ENCODE measurements at regions not wholly inside any gene's neighbourhood (a gene's known extent, or its start where the extent isn't known, plus 50 kb on each side); places are given as distances from the start of the nearest gene placed in this dataset.

DNA sequence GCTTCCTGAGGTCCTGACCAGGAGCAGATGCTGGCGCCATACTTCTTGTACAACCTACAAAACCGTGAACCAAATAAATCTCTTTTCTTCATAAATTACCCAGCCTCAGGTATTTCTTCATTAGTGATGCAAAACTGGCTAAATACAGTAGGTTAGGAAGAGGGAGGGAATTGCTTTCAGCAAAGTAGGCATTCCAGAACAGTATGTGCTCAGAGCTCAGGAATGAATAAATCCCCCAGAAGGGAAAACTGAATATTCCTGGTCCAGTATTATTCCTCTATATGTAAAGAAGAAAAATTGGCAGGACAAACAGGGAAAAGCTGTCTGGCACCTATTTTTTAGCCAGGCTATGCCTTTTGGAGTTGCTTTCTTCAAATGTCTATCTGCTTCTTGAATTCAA is 577.1 kb downstream of the PSAT1 start:
- Mint-ChIP-seq H3K4me3 (no peak overlapping the region), H3K36me3 (ENCODE audit: low read depth) (no peaks in the 10 kb centered on the region), H3K4me1 (ENCODE audit: low read depth) (no peaks in the 10 kb centered on the region), H3K27ac (no peak overlapping the region), H3K27me3 (no peaks in the 10 kb centered on the region), H3K9me3 (no peaks in the 10 kb centered on the region)

DNA sequence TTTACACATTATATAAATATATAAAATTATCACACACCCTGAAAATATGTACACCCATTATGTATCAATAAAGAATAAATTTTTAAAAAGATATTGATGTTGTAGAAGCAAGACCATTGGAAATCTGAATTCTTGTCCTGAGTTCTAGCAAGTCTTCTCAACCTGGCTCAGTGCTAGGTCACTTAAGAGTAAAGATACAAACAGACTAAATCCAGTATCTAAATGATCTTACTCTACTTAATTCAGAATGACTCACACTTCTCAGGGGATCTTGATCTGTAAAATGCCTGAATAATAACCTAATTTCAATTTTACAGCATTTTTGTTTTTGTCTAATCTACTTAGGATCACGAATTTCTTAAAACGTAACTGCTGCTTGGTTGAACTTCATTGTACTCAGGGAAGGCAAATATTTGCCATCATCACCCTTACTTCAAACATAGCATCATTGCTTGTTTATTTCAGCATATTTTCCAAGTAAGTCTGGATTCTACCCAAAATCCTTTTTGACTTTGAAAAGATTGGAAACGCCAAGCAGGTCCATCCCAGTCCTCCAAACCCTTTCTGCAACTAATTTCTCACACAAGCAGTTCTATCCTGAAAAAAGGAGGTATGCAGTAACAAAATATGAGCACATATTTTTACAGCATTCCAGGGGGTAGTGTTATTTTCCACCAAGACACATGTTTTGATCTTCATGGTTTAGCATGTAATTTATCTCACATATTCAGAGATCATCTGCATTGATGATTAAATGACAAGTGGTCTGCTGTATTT is 582.6 kb downstream of the PSAT1 start:
- no peak overlapping the region for H3K27ac Mint-ChIP-seq
- no peaks in the 10 kb centered on the region for H3K27me3 Mint-ChIP-seq
- H3K4me1 Mint-ChIP-seq (ENCODE audit: low read depth): no peaks in the 10 kb centered on the region
- H3K4me3 Mint-ChIP-seq: no peak overlapping the region
- no peaks in the 10 kb centered on the region for H3K36me3 Mint-ChIP-seq (ENCODE audit: low read depth)
- H3K9me3 Mint-ChIP-seq: no peaks in the 10 kb centered on the region

DNA sequence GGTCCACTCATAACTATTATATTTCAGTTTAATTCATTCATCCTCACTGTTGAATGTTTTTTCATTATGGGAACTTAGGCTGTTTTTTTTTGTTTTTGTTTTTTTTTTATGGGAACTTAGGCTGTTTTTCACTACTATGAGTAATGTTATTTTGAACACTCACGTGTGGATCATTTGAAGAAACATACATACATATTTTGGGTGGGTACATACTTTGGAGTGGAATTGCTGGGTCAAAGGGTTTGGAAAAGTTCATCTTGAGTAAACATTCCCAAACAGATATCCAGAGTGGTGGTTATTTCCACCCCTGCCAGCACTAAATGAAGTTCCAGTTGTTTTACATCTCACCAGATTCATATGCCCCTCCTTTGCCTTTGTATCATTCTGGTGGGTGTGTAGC is 584.4 kb downstream of the PSAT1 start:
- Mint-ChIP-seq H3K27ac (no peak overlapping the region), H3K27me3 (no peaks in the 10 kb centered on the region), H3K4me1 (ENCODE audit: low read depth) (no peaks in the 10 kb centered on the region), H3K36me3 (ENCODE audit: low read depth) (no peaks in the 10 kb centered on the region), H3K9me3 (no peaks in the 10 kb centered on the region), H3K4me3 (no peak overlapping the region)

DNA sequence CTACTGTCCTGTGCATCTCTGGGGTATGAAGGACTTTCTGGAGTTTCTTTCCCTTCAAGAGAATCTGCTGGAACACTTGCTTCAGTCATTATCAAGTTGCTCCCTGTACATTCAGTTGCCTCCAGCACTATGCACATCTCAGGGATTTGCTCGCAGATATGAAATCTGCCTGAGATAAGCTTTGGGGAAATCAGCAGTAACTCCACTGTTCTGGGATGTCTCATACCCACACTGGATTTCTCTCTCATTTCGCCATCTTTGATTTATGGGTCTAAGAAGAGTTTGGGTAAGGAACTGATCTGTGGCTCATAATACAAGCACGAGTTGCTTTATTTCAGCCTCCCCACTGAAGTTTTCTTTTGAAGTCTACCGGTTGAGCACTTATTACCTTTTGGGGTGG is 585.6 kb downstream of the PSAT1 start:
- no peaks in the 10 kb centered on the region for H3K9me3 Mint-ChIP-seq
- no peaks in the 10 kb centered on the region for H3K4me1 Mint-ChIP-seq (ENCODE audit: low read depth)
- no peak overlapping the region for H3K4me3 Mint-ChIP-seq
- no peaks in the 10 kb centered on the region for H3K36me3 Mint-ChIP-seq (ENCODE audit: low read depth)
- H3K27ac Mint-ChIP-seq: no peak overlapping the region
- H3K27me3 Mint-ChIP-seq: no peaks in the 10 kb centered on the region

DNA sequence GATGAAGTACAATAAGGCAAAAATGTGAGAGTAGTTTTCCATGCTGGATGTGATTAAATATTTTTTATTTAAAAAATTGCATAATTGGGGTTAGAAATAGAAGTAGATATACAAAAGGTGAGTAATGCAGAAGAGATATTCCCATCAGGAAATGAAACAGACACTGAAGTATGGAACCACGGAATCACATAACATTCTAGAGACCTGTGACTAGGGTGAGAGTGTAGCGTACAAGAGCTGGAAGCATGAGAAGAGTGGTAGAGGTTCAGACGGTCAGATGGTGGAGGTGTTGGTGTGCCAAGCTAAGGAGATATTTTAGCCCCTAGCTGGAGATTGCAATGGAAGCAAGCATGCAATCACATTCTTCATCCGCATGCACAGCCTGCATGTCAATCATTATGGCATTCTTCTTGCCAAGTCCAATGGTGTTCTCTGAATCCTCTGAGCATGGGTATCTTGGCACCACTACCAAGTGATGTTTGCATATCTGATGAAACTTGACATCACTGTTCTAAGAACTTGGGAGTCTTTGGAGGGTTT is 587.8 kb downstream of the PSAT1 start:
- Mint-ChIP-seq H3K4me3 (no peak overlapping the region), H3K27me3 (no peaks in the 10 kb centered on the region), H3K9me3 (no peaks in the 10 kb centered on the region), H3K4me1 (ENCODE audit: low read depth) (no peaks in the 10 kb centered on the region), H3K36me3 (ENCODE audit: low read depth) (no peaks in the 10 kb centered on the region), H3K27ac (no peak overlapping the region)

DNA sequence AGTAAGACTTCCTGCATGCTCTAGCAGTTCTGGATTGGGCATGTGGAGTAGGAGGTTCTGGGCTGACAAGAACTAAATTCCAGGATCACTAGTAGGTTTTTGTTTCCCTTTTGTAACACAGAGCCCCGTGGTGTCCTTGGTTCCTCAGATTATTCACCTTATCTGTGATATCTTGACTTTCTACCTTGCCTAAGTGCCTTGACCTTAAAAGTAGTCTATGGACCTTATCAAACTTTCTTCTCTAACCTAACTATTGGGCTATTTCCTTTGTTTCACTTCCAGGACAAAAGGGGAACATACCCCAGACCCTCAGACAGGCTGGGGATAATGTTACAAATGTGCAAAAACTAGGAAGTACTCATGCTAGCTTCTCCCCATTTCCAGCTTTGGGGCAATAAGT is 595.3 kb downstream of the PSAT1 start:
- Mint-ChIP-seq H3K4me3 (no peak overlapping the region), H3K27me3 (no peaks in the 10 kb centered on the region), H3K9me3 (peaks cover 4% of the 10 kb centered on the region), H3K36me3 (ENCODE audit: low read depth) (no peaks in the 10 kb centered on the region), H3K4me1 (ENCODE audit: low read depth) (no peaks in the 10 kb centered on the region), H3K27ac (no peak overlapping the region)

DNA sequence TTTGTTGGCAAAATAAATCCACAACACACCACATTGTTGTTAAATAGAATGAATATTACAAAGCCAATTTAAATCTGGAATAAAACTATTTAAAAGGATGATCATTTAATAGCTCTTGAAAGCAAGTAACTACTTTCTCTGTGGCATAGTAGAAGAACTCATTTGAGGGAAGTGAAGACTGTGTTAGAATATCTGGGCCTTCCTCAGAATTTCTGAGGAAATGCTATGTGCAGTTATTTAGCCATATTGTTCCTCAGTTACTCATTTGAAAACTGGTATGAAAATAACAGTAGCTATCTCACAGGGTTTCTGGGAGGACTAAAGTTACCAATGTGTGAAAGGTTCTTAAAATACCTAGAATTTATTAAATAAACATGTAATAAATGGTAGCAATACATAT is 595.8 kb downstream of the PSAT1 start:
- Mint-ChIP-seq H3K36me3 (ENCODE audit: low read depth) (no peaks in the 10 kb centered on the region), H3K4me1 (ENCODE audit: low read depth) (no peaks in the 10 kb centered on the region)

DNA sequence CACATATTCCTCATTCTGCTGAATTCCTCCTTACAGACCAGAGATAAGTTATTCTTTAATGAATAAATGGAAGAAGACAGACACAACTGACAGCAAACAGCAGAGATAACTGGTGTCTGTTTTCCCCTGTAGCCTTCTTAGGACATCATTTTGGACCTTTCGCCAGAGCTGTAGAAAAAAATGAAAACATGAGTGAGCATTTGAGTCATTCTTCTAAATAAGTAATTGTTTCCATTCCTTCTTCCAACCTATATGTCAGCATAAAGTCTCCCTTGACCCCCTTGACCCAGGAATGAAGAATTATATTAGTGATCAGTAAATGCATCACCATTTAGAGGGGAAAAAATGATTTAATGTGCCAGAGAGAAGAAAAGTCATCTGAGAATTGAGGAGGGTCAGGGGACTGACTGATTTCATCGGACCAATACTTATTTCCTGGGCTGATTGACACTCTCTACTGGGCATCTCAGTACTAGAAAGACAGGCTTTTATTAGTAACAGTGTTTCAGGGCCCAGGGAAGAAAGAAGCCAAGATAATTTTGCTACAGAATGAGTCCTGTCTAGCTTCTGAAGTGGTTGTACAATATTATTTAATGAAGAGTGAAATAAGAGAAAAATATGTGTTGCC is 597.0 kb downstream of the PSAT1 start:
- Mint-ChIP-seq H3K4me3 (no peak overlapping the region), H3K36me3 (ENCODE audit: low read depth) (no peaks in the 10 kb centered on the region), H3K9me3 (peaks cover 4% of the 10 kb centered on the region), H3K27ac (no peak overlapping the region), H3K27me3 (no peaks in the 10 kb centered on the region), H3K4me1 (ENCODE audit: low read depth) (no peaks in the 10 kb centered on the region)

More for the DNA sequence above, 595.8 kb downstream of the PSAT1 start:
- H3K27me3 Mint-ChIP-seq: no peaks in the 10 kb centered on the region
- no peak overlapping the region for H3K4me3 Mint-ChIP-seq
- H3K9me3 Mint-ChIP-seq: peaks cover 4% of the 10 kb centered on the region
- H3K27ac Mint-ChIP-seq: no peak overlapping the region

DNA sequence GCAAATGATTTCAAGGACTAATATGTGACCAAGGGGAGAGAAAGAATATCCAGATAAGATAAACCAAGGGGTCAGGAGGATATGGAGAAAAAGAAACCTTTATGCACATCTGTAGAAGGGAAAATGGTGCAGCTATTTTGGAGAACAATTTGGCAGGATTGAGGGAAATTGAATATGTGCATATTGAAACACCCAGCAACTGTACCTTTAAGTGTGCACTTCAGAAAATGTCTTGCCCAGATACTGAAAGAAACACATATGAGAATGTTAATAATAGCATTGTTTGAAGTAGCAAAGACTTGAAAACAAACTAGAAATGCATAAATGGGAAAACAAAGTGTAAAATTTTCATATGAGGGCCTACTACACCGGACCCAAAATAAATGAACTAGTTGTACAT is 599.6 kb downstream of the PSAT1 start:
- H3K4me3 Mint-ChIP-seq: no peak overlapping the region
- no peaks in the 10 kb centered on the region for H3K27me3 Mint-ChIP-seq
- no peaks in the 10 kb centered on the region for H3K4me1 Mint-ChIP-seq (ENCODE audit: low read depth)
- H3K9me3 Mint-ChIP-seq: peaks cover 2% of the 10 kb centered on the region
- H3K36me3 Mint-ChIP-seq (ENCODE audit: low read depth): no peaks in the 10 kb centered on the region
- no peak overlapping the region for H3K27ac Mint-ChIP-seq

DNA sequence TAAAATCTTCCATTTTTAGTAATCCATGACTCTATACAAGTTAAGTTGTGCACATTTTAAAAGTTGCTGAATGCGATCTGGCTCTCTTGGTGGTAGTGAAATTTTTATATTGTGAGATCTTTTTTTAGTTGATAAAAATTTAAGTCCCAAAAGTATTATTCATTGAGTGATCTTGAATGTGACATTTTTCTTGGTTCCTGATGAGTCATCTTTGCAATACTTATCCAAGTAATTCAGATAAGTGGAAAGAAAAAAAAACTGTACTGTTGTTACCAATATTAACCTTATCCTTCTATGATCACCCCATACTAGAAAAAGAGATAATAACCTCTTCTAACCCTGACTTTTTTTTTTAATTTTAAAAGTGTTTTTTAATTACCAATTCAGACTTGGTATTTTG is 601.3 kb downstream of the PSAT1 start:
- Mint-ChIP-seq H3K27ac (no peak overlapping the region), H3K27me3 (no peaks in the 10 kb centered on the region), H3K4me1 (ENCODE audit: low read depth) (no peaks in the 10 kb centered on the region), H3K9me3 (no peaks in the 10 kb centered on the region), H3K36me3 (ENCODE audit: low read depth) (no peaks in the 10 kb centered on the region), H3K4me3 (no peak overlapping the region)

DNA sequence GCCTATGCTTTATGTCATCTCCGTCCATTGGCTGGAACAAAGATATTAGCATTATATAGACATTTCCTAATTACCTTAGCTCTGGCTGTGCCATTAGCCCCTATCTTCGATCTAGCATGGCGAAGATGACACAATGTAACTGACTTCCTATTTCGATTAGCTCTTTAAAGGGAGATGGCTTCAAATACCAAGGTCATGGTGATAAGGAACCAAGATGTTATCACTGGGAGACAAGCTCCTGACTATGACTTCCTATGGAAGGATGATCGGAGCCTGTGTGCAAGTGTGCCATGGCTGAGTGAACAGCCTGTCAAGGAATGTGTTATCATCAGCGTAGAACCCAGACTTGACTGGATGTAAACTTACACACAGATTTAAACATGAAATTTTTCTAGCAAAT is 602.1 kb downstream of the PSAT1 start:
- H3K27me3 Mint-ChIP-seq: no peaks in the 10 kb centered on the region
- H3K9me3 Mint-ChIP-seq: no peaks in the 10 kb centered on the region
- no peaks in the 10 kb centered on the region for H3K36me3 Mint-ChIP-seq (ENCODE audit: low read depth)
- no peak overlapping the region for H3K27ac Mint-ChIP-seq
- no peaks in the 10 kb centered on the region for H3K4me1 Mint-ChIP-seq (ENCODE audit: low read depth)
- H3K4me3 Mint-ChIP-seq: no peak overlapping the region

DNA sequence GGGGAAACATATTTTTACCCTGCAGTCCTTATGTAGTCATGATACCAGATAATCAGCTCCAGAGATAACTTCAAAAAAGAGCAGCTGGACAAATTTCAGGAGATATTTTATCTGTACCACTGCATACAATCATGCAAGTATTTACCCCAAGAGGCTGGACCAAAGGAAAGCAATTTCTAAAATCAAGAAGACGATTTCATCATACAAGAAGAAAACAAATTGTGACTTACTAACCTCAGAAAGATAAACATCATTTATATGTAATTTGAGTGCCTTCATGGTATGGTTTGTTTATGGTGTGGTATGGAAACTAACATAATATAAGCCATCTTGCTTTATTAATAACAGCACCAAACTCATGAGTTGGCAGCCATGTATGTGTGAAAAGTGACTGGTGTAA is 603.6 kb downstream of the PSAT1 start:
- no peaks in the 10 kb centered on the region for H3K9me3 Mint-ChIP-seq
- H3K36me3 Mint-ChIP-seq (ENCODE audit: low read depth): no peaks in the 10 kb centered on the region
- no peak overlapping the region for H3K27ac Mint-ChIP-seq
- no peaks in the 10 kb centered on the region for H3K4me1 Mint-ChIP-seq (ENCODE audit: low read depth)
- H3K27me3 Mint-ChIP-seq: peaks cover 6% of the 10 kb centered on the region
- no peak overlapping the region for H3K4me3 Mint-ChIP-seq

DNA sequence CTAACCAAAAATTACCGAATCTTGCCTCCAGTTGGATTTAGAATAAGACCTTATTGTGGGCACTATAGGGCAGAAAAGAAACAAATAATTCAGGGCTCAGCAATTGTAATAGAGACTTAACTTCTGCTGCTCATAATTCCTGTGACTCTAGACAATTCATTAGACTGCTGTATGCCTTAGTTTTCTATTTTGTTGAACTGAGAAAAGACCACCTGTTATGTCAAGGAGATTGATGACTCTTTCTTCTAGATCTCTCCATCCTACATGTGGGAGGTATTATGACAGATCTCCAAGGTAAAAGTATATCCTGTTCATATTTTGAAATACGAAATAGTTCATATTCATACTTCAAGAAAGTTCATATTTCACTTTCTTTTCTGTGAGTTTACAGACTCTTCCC is 605.1 kb downstream of the PSAT1 start:
- Mint-ChIP-seq H3K4me1 (ENCODE audit: low read depth) (no peaks in the 10 kb centered on the region), H3K27me3 (peaks cover 6% of the 10 kb centered on the region), H3K27ac (no peak overlapping the region), H3K9me3 (no peaks in the 10 kb centered on the region), H3K36me3 (ENCODE audit: low read depth) (no peaks in the 10 kb centered on the region), H3K4me3 (no peak overlapping the region)

DNA sequence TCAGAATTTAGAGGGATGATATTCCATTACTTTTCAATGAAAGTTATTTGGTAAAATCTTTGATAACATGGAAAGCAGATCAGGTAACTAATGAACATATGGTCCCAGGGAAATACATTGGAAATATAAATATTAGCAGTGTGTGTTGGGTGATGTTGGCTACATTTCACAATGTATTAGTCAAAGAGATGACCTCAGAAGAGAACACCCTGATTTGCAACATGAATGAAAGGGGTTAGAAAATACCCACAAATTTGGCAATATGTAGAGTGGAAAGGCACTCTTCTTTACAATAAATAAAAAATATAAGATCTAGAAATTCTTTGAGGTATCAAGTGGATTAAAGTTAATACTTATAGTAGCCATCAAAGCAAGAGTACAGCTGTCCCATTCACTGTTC is 606.7 kb downstream of the PSAT1 start:
- H3K36me3 Mint-ChIP-seq (ENCODE audit: low read depth): no peaks in the 10 kb centered on the region
- no peak overlapping the region for H3K27ac Mint-ChIP-seq
- H3K4me1 Mint-ChIP-seq (ENCODE audit: low read depth): no peaks in the 10 kb centered on the region

DNA sequence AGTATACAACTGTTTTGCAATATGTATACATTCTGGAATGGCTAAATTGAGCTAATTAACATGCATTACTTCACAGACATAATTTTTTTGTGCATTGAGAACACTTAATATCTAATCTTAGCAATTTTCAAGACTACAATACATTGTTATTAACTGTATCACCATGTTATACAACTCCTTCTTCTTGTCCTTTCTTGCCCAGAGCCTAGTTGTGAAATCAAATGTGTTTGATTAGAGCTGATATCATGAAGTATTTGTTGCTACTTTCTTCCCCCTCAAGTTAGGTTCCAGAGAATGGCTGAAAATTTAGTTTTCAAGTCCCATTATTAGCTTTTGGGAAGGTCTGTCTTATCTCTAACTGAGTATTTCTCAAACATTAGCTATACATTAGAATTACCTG is 607.8 kb downstream of the PSAT1 start:
- Mint-ChIP-seq H3K4me1 (ENCODE audit: low read depth) (no peaks in the 10 kb centered on the region), H3K36me3 (ENCODE audit: low read depth) (no peaks in the 10 kb centered on the region), H3K27ac (no peak overlapping the region), H3K27me3 (peaks cover 6% of the 10 kb centered on the region), H3K4me3 (no peak overlapping the region), H3K9me3 (no peaks in the 10 kb centered on the region)

More for the DNA sequence above, 606.7 kb downstream of the PSAT1 start:
- Mint-ChIP-seq H3K4me3 (no peak overlapping the region), H3K27me3 (peaks cover 6% of the 10 kb centered on the region), H3K9me3 (no peaks in the 10 kb centered on the region)

DNA sequence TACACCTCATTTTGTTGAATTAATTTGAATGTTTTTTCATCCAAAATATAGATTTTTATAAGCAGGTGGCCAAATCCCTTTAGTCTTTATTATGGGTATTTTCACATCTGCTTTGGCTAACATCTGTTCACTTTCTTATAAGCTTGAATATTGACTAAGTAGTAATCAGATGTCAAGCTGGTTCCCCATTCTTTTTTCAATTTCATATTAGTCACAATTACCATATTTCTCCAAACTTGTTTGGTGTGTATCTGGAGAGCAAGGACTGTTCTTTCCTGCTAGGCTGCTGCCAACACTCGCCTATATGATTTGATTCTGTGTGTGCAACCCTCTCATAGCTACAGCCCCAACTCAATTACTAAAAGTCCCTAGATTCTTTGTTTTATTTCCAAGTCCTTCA is 608.5 kb downstream of the PSAT1 start:
- Mint-ChIP-seq H3K4me3 (no peak overlapping the region), H3K9me3 (peaks cover 3% of the 10 kb centered on the region), H3K36me3 (ENCODE audit: low read depth) (no peaks in the 10 kb centered on the region), H3K27me3 (peaks cover 6% of the 10 kb centered on the region), H3K27ac (no peak overlapping the region), H3K4me1 (ENCODE audit: low read depth) (no peaks in the 10 kb centered on the region)

Data from stimulated activated naive CD8-positive, alpha-beta T cell treated with anti-CD3 and anti-CD28 coated beads, Interleukin-15, Interleukin-2, amounts not matched to agents 100 ng/mL and 50 ng/mL, for 24 hours (primary cell).